Choroid plexus epithelial cell (primary cell): ENCODE measurements at regions not wholly inside any gene's neighbourhood (a gene's known extent, or its start where the extent isn't known, plus 50 kb on each side); places are given as distances from the start of the nearest gene placed in this dataset.

Experiments
- DNase-seq: peaks from one replicate; pipeline ENCODE4 v3.0.0-alpha.2; 2010; ENCODE audit warnings: low read depth
- H3K4me3 ChIP-seq: 2 replicates; pipeline ENCODE4 v1.5.1; 2011; ENCODE audit warnings: low read depth, mild to moderate bottlenecking, control low read depth, low read length, moderate library complexity
- CTCF ChIP-seq: conservative IDR thresholded peaks from 2 replicates; pipeline ENCODE4 v1.5.1; 2011; ENCODE audit warnings: low read depth, mild to moderate bottlenecking, control low read depth, inconsistent platforms, low read length, moderate library complexity

- no peak overlapping the region for H3K4me3 ChIP-seq
- DNase-seq, result no peak
- TF ChIP-seq CTCF, result no peak
These were observed 106.2 kb downstream of the FAM9B start for GRCh38 chrX:8927701-8928100.

GRCh38 chrX:8927066-8927635 is 106.8 kb downstream of the FAM9B start:
- no peak for TF ChIP-seq CTCF
- DNase-seq, result no peak
- no peak overlapping the region for H3K4me3 ChIP-seq

- TF ChIP-seq CTCF, result no peak
- no peak overlapping the region for H3K4me3 ChIP-seq
- DNase-seq, result no peak
These were observed 112.3 kb downstream of the FAM9B start for GRCh38 chrX:8921615-8922014.

DNA sequence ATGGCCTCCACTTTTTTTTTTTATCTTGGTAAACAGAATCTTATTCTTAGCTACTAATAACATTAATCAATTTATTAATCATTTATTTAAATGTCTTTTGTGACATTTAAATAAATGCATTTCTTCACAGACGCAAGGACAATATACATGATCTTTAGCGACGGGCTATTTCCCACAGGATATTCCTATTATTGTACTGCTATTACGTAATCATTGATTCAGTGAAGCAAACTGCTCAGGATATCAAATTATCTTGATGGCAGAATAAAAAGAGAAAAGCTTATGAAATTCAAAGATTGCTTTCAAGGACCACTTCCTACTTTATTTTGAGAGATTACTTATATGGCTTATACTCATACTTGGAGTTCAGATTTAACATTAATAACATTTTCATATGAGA is 114.1 kb downstream of the FAM9B start:
- no peak overlapping the region for H3K4me3 ChIP-seq
- TF ChIP-seq CTCF, result no peak
- no peak for DNase-seq

DNA sequence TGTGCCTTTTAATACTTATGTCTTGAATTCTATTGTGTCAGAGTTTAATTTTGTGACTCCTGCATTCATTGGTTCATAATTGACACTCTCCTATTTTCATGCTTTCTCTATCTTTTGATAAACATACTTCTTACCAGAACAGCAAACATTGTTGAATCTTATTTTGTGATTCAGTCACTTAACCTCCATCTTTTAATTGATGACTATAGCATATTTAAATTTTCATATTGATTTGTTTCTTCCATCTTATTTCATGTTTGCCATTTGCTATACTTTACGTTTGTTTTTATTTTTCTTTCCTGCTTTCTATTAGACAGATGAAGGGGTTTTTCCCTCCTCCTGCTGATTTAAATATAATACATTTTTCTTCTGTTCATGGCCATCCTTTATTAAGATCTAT is 115.5 kb upstream of the FAM9A start:
- no peak for DNase-seq
- no peak for TF ChIP-seq CTCF
- H3K4me3 ChIP-seq, result no peak overlapping the region

- no peak for TF ChIP-seq CTCF
- no peak for DNase-seq
- no peak overlapping the region for H3K4me3 ChIP-seq
These were observed 113.5 kb upstream of the FAM9A start for GRCh38 chrX:8914681-8915080.

- DNase-seq, result peak; percentile 10
- no peak for TF ChIP-seq CTCF
- H3K4me3 ChIP-seq, result no peak overlapping the region
These were observed 112.6 kb upstream of the FAM9A start for GRCh38 chrX:8913655-8914409.
